GM19372 (cell line): ENCODE measurements at regions not wholly inside any gene's neighbourhood (a gene's known extent, or its start where the extent isn't known, plus 50 kb on each side); places are given as distances from the start of the nearest gene placed in this dataset.

Experiments
- ATAC-seq: cut with Tn5 transposase; IDR thresholded peaks from one replicate; pipeline ENCODE4 v1.9.1; 2021; ENCODE audit warnings: mild to moderate bottlenecking, low read depth, moderate library complexity; ENCODE audit not compliant: unreplicated experiment

GRCh38 chr9:118162716-118163115, 458.5 kb downstream of the TLR4 start:
- ATAC-seq, result no peak

- no peak for ATAC-seq
Observed at GRCh38 chr9:118163751-118164150, 459.5 kb downstream of the TLR4 start.

- ATAC-seq, result no peak
Observed at GRCh38 chr9:118165451-118165850, 461.2 kb downstream of the TLR4 start.

GRCh38 chr9:118170032-118170955, 466.1 kb downstream of the TLR4 start:
- ATAC-seq, result no peak

GRCh38 chr9:118177241-118177640, 473.0 kb downstream of the TLR4 start:
- no peak for ATAC-seq

- no peak for ATAC-seq
Observed at GRCh38 chr9:118183576-118183975, 479.4 kb downstream of the TLR4 start.

- ATAC-seq, result no peak
Observed at GRCh38 chr9:118187408-118187807, 483.2 kb downstream of the TLR4 start.

- ATAC-seq, result no peak
Observed at GRCh38 chr9:118189615-118190014, 485.4 kb downstream of the TLR4 start.

GRCh38 chr9:118192807-118193206, 488.6 kb downstream of the TLR4 start:
- no peak for ATAC-seq

GRCh38 chr9:118209343-118209742, 505.1 kb downstream of the TLR4 start:
- no peak for ATAC-seq

GRCh38 chr9:118215549-118215948, 511.3 kb downstream of the TLR4 start:
- no peak for ATAC-seq

- no peak for ATAC-seq
Observed at GRCh38 chr9:118222375-118222774, 518.2 kb downstream of the TLR4 start.

GRCh38 chr9:118223111-118223510, 518.9 kb downstream of the TLR4 start:
- ATAC-seq, result no peak

GRCh38 chr9:118230329-118230728, 526.1 kb downstream of the TLR4 start:
- ATAC-seq, result no peak

- no peak for ATAC-seq
Observed at GRCh38 chr9:118236625-118237024, 532.4 kb downstream of the TLR4 start.

- ATAC-seq, result no peak
Observed at GRCh38 chr9:118238139-118238538, 533.9 kb downstream of the TLR4 start.

- ATAC-seq, result no peak
Observed at GRCh38 chr9:118252027-118252426, 547.8 kb downstream of the TLR4 start.

GRCh38 chr9:118262191-118262590, 558.0 kb downstream of the TLR4 start:
- ATAC-seq, result no peak

- ATAC-seq, result no peak
Observed at GRCh38 chr9:118263949-118264348, 559.7 kb downstream of the TLR4 start.

- no peak for ATAC-seq
Observed at GRCh38 chr9:118268046-118268445, 563.8 kb downstream of the TLR4 start.

GRCh38 chr9:118269623-118270022, 565.4 kb downstream of the TLR4 start:
- no peak for ATAC-seq

- ATAC-seq, result no peak
Observed at GRCh38 chr9:118271331-118271730, 567.1 kb downstream of the TLR4 start.
